ENCODE measurements at regions not wholly inside any gene's neighbourhood (a gene's known extent, or its start where the extent isn't known, plus 50 kb on each side); places are given as distances from the start of the nearest gene placed in this dataset.

DNA sequence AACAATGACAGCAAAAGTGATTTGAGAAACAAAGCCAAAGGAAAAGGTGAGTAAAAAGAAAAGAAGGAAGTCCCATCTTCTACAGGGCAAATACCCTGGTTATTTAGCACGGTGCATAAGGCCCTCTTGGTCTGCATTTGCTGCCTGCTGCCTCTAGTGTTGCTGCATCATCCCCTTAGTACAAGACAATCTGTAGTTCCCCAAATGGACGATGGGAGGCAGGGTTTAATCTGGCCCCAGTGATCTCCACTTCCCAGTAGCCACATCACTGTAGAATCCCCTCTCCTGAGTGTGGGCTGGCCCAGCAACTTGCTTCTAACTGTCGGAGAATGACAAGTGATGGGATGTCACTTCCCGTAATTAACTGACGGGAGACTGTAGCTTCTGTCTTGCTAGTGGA is 85.1 kb downstream of the CTAGE1 start:
- TF ChIP-seq, protein P1, sequence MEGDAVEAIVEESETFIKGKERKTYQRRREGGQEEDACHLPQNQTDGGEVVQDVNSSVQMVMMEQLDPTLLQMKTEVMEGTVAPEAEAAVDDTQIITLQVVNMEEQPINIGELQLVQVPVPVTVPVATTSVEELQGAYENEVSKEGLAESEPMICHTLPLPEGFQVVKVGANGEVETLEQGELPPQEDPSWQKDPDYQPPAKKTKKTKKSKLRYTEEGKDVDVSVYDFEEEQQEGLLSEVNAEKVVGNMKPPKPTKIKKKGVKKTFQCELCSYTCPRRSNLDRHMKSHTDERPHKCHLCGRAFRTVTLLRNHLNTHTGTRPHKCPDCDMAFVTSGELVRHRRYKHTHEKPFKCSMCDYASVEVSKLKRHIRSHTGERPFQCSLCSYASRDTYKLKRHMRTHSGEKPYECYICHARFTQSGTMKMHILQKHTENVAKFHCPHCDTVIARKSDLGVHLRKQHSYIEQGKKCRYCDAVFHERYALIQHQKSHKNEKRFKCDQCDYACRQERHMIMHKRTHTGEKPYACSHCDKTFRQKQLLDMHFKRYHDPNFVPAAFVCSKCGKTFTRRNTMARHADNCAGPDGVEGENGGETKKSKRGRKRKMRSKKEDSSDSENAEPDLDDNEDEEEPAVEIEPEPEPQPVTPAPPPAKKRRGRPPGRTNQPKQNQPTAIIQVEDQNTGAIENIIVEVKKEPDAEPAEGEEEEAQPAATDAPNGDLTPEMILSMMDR (IDR thresholded peaks at IDR 0.05; ENCODE audit: borderline replicate concordance, extremely low read depth, low read length, poor library complexity, severe bottlenecking): peak; percentile 41
- TF ChIP-seq EZH2 (IDR thresholded peaks at IDR 0.05; ENCODE audit: borderline replicate concordance, low read depth, low read length, severe bottlenecking): no peak
